ENCODE measurements at regions not wholly inside any gene's neighbourhood (a gene's known extent, or its start where the extent isn't known, plus 50 kb on each side); places are given as distances from the start of the nearest gene placed in this dataset.

- H3K4me3 ChIP-seq (ENCODE audit: control insufficient read depth, low read depth, low read length) = no peak overlapping the region
- DNase-seq (ENCODE audit: low read depth) = no peak
- no peak for TF ChIP-seq CTCF (IDR thresholded peaks at IDR 0.05; ENCODE audit: control insufficient read depth, insufficient read depth, low read depth, low read length, missing control alignments)
Observed at GRCh38 chr22:49160261-49161001, 667.2 kb downstream of the BRD1 start.

GRCh38 chr22:49159711-49160110 lies 668.0 kb downstream of the BRD1 start:
- TF ChIP-seq CTCF (IDR thresholded peaks at IDR 0.05; ENCODE audit: control insufficient read depth, insufficient read depth, low read depth, low read length, missing control alignments) = no peak
- no peak overlapping the region for H3K4me3 ChIP-seq (ENCODE audit: control insufficient read depth, low read depth, low read length)
- DNase-seq (ENCODE audit: low read depth) = no peak

- no peak overlapping the region for H3K4me3 ChIP-seq (ENCODE audit: control insufficient read depth, low read depth, low read length)
- DNase-seq (ENCODE audit: low read depth) = no peak
- no peak for TF ChIP-seq CTCF (IDR thresholded peaks at IDR 0.05; ENCODE audit: control insufficient read depth, insufficient read depth, low read depth, low read length, missing control alignments)
Observed at GRCh38 chr22:49158741-49159564, 668.7 kb downstream of the BRD1 start.

GRCh38 chr22:49157529-49158339 lies 669.9 kb downstream of the BRD1 start:
- TF ChIP-seq CTCF (IDR thresholded peaks at IDR 0.05; ENCODE audit: control insufficient read depth, insufficient read depth, low read depth, low read length, missing control alignments) = no peak
- no peak for DNase-seq (ENCODE audit: low read depth)
- H3K4me3 ChIP-seq (ENCODE audit: control insufficient read depth, low read depth, low read length) = no peak overlapping the region

GRCh38 chr22:49156662-49157285 lies 670.9 kb downstream of the BRD1 start:
- no peak for DNase-seq (ENCODE audit: low read depth)
- no peak for TF ChIP-seq CTCF (IDR thresholded peaks at IDR 0.05; ENCODE audit: control insufficient read depth, insufficient read depth, low read depth, low read length, missing control alignments)
- H3K4me3 ChIP-seq (ENCODE audit: control insufficient read depth, low read depth, low read length) = no peak overlapping the region

Measured in AG09309 (cell line).